HG03520 (cell line): ENCODE measurements at regions not wholly inside any gene's neighbourhood (a gene's known extent, or its start where the extent isn't known, plus 50 kb on each side); places are given as distances from the start of the nearest gene placed in this dataset.

ENCODE experiments used
- ATAC-seq: cut with Tn5 transposase; IDR thresholded peaks from one replicate; pipeline ENCODE4 v1.9.1; 2021; ENCODE audit warnings: mild to moderate bottlenecking, moderate library complexity; ENCODE audit not compliant: unreplicated experiment

GRCh38 chr13:108156749-108157148 is 58.6 kb downstream of the LIG4 start:
- no peak for ATAC-seq

- ATAC-seq, result no peak
Measured at GRCh38 chr13:108155185-108156106, 59.9 kb downstream of the LIG4 start.

DNA sequence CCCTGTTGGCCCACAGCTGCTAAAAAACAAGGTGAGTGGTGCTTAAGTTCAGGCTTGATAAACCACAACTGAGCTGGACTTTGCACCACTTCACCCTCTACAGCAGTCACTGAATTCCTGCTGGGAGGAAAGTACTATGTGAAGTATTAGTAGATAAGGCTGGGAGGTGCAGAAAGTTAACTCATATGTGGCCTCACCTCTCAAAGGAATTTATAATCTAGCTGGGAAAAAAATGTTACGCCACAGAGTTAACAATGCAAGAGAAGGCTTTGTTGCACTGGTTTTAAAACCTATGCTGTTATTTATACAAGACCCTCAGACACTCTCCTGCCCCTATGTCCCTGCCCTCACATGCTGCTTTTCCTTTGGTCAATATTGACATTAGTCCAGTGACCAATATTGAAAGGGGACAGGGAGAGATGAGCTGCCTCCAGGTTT is 60.9 kb downstream of the LIG4 start:
- ATAC-seq, result no peak

GRCh38 chr13:108146642-108147041 is 68.7 kb downstream of the LIG4 start:
- ATAC-seq, result no peak

GRCh38 chr13:108142702-108143436 is 72.5 kb downstream of the LIG4 start:
- ATAC-seq, result no peak

DNA sequence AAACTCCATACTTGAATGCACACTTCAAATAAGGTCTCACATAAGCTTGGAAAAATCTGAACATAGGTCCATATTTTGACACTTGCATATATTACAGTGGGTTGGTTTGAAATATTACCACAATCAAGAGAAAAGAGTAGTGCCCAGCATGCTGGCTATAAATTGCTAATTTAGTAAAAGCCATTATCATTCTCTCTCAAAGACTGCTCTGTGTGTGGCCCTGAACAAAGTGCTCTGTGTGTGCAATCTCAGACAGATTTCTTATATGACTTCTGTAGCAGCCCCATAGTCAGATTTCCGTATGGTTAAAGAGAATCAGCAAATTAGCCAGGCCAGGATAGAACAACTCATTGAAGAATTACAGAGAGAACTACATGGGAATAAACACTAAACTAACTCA is 78.2 kb downstream of the LIG4 start:
- ATAC-seq, result no peak

GRCh38 chr13:108127406-108127805 is 87.9 kb downstream of the LIG4 start:
- ATAC-seq, result no peak

- ATAC-seq, result no peak
Measured at GRCh38 chr13:108126056-108126455, 89.3 kb downstream of the LIG4 start.

- no peak for ATAC-seq
Measured at GRCh38 chr13:108121406-108121805, 93.9 kb downstream of the LIG4 start.

GRCh38 chr13:108120856-108121255 is 94.5 kb downstream of the LIG4 start:
- ATAC-seq, result no peak

- no peak for ATAC-seq
Measured at GRCh38 chr13:108120302-108120701, 95.0 kb downstream of the LIG4 start.

DNA sequence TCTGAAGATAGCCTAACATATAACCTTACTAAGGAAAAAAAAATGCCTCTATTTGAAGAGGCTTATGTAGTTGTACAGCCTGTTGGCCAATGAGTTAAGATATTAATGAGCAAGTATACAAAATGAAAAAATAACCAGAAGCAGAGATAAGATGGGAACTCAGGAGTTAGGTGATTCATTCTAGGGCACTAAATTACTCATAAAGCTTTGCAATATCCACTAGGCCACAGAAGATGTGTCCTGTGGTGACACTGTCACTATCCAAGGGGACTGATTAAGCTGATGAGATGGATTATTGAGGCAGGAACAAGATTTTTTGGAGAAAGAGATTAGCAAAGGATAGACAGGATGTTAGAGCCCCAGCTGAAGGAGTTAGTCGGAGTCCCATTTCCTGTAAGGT is 99.6 kb downstream of the LIG4 start:
- no peak for ATAC-seq

- ATAC-seq, result no peak
Measured at GRCh38 chr13:108113407-108113806, 101.9 kb downstream of the LIG4 start.

GRCh38 chr13:108104736-108105135 is 110.6 kb downstream of the LIG4 start:
- no peak for ATAC-seq

DNA sequence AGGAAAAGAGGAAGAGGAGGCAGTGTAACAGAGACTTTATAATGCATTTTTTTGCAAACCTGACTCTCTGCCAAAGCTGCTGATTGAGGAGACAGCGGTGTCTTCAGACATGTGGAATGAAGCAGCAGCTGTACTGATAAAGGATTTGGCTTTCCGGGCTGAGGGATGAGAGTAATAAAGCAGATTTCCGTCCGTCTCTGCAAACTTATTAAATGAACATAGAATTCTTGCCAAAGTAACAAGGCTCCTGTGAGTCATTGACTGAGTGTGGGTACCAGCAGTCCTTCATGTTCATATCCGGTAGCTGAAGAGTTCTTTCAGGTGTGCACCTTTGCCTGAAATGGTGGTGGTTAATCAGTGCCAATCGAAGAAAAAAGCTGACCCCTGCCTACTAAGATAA is 112.6 kb downstream of the LIG4 start:
- no peak for ATAC-seq

DNA sequence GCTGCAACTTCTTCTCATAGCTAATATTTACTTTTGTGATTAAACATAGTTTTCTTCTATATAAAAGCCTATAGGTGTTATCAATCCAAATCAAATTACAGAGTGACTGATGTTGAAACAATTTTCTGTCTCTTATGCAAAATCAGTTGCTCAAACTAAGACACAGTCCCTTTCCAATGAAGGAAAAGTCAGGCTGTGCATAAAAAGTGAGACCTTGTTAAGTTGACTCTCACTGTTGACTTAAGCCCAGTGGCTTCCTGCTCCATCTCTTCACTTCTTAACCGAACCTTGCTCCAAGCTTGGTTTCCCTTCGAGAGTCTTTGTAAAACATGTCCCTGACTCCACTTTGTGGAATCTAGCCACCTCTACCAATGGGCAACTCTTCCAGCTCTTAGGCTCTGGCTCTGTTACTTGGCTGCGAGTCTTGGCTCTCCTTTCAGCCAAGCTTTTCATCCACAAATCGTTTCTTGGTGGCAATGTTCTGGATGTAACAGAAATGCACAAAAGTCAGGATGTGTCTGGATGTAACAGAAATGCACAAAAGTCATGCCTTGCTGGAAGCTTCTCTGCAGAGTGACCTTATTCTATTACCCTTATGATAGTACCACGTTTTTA is 118.9 kb downstream of the LIG4 start:
- ATAC-seq, result no peak

- no peak for ATAC-seq
Measured at GRCh38 chr13:108095036-108095435, 120.3 kb downstream of the LIG4 start.

DNA sequence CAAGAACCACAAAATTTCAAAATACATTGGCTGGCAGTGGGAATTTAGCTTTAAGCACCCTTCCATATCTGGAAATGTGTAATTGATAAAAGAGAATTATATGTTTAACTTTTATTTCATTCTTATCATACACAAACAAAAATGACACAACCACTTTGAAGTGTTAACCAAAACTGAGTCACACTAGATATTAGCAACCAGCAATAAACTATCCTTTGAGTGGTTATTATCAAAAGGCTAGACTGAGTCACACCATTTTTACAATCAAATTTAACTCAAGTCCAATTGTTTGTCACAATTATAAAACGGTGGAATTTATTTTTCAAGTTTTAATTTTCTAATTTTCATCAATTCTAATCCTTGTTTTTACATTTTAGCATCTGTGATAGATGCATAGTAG is 121.7 kb downstream of the LIG4 start:
- no peak for ATAC-seq

DNA sequence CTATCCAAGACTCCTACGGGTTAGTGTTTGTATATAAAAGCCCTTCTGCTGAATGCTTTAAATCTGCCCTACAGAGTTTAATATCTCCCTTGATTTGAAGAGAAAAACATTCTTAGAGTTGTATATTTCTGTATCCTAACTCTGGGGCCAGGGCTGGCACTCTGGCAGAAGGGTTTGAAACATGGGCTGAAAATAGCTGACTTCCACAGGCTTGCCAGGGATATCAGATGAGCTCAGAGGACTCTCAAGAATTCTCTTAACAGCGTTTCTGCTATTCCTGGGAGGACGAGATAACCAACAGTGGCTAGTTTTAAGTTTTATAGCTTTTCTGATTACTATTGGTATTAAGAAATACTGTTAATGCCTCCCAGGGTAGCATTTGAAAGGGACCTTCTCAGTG is 127.5 kb downstream of the LIG4 start:
- no peak for ATAC-seq

- ATAC-seq, result no peak
Measured at GRCh38 chr13:108086678-108087077, 128.7 kb downstream of the LIG4 start.

DNA sequence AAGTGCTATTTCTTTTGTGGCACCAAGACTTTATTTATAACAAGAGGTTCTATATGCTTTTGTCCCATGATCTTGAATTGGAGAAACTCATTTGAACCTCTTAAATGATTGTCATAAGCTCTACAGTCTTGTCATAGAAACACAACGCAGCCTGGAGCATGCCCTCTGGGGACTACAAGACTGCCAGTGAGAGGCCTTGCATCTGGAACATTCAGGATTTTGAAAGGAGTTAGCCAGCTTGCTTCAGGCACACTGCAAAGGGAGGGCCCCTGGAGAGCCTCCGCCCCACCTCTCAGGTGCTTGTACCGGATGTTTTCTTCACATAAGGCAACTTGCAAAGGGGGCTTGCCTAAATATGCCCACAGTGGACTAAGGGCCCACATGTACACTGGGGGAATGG is 130.5 kb downstream of the LIG4 start:
- ATAC-seq, result no peak

GRCh38 chr13:108083056-108083455 is 132.3 kb downstream of the LIG4 start:
- no peak for ATAC-seq
